GM23248 (cell line): ENCODE measurements at regions not wholly inside any gene's neighbourhood (a gene's known extent, or its start where the extent isn't known, plus 50 kb on each side); places are given as distances from the start of the nearest gene placed in this dataset.

ENCODE experiments used
- DNase-seq: peaks from one replicate; pipeline ENCODE4 v3.0.0-alpha.2; 2015
- H2AFZ ChIP-seq: fragments of 200-600 bp; sonication (generic); 2 replicates; pipeline ENCODE4 v1.6.1; 2016; ENCODE audit warnings: antibody characterized with exemption
- H3F3A ChIP-seq: fragments of 200-600 bp; sonication (generic); 2 replicates; pipeline ENCODE4 v1.6.1; 2016; ENCODE audit warnings: mild to moderate bottlenecking, antibody characterized with exemption, mixed run types; ENCODE audit not compliant: insufficient read depth
- H3K27ac ChIP-seq: fragments of 200-600 bp; sonication (generic); 2 replicates; pipeline ENCODE4 v1.5.1; 2016; ENCODE audit warnings: mild to moderate bottlenecking
- H3K27me3 ChIP-seq: fragments of 200-600 bp; sonication (generic); replicated peaks from 2 replicates; pipeline ENCODE4 v1.6.1; 2016; ENCODE audit warnings: mild to moderate bottlenecking; ENCODE audit not compliant: insufficient read depth
- H3K36me3 ChIP-seq: fragments of 200-600 bp; sonication (generic); 2 replicates; pipeline ENCODE4 v1.6.1; 2016; ENCODE audit warnings: low read depth, mild to moderate bottlenecking
- H3K4me1 ChIP-seq: fragments of 200-600 bp; sonication (generic); 2 replicates; pipeline ENCODE4 v1.6.1; 2016; ENCODE audit warnings: mild to moderate bottlenecking; ENCODE audit not compliant: insufficient read depth
- H3K4me2 ChIP-seq: fragments of 200-600 bp; sonication (generic); one replicate; pipeline ENCODE4 v1.6.1; 2016; ENCODE audit warnings: mild to moderate bottlenecking; ENCODE audit not compliant: unreplicated experiment
- H3K4me3 ChIP-seq: fragments of 200-600 bp; sonication (generic); 2 replicates; pipeline ENCODE4 v1.5.1; 2016; ENCODE audit warnings: mild to moderate bottlenecking
- H3K79me2 ChIP-seq: fragments of 200-600 bp; sonication (generic); 2 replicates; pipeline ENCODE4 v1.6.1; 2016; ENCODE audit warnings: mild to moderate bottlenecking; ENCODE audit not compliant: insufficient read depth
- H3K9ac ChIP-seq: fragments of 200-600 bp; sonication (generic); 2 replicates; pipeline ENCODE4 v1.6.1; 2016; ENCODE audit warnings: mild to moderate bottlenecking
- H3K9me2 ChIP-seq: fragments of 200-600 bp; sonication (generic); 2 replicates; pipeline ENCODE4 v1.6.1; 2016; ENCODE audit warnings: mixed run types, mild to moderate bottlenecking, moderate library complexity; ENCODE audit not compliant: insufficient read depth
- H3K9me3 ChIP-seq: fragments of 200-600 bp; sonication (generic); one replicate; pipeline ENCODE4 v1.6.1; 2017; ENCODE audit warnings: low read depth
- H4K20me1 ChIP-seq: fragments of 200-600 bp; sonication (generic); 2 replicates; pipeline ENCODE4 v1.6.0; 2016; ENCODE audit not compliant: insufficient read depth
- EZH2 ChIP-seq: fragments of 200-600 bp; sonication (generic); IDR thresholded peaks from 2 replicates; pipeline ENCODE4 v1.6.1; 2018; ENCODE audit warnings: antibody characterized with exemption, mild to moderate bottlenecking; ENCODE audit not compliant: insufficient read depth, poor library complexity, severe bottlenecking
- EZH2phosphoT487 ChIP-seq: fragments of 200-600 bp; sonication (generic); IDR thresholded peaks from 2 replicates; pipeline ENCODE4 v1.6.1; 2018; ENCODE audit warnings: antibody characterized with exemption, moderate library complexity, mild to moderate bottlenecking, low read depth; ENCODE audit not compliant: insufficient read depth
- WGBS, 2 experiments: methylation state at CpG; one replicate each; pipeline ENCODE4 v1.1.6; 2015 to 2017; ENCODE audit warnings: low lambda C conversion rate in 2 of 2, low coverage in 1 of 2; ENCODE audit errors: missing lambda C conversion rate in 2 of 2; 5-methylcytosine and 5-hydroxymethylcytosine counted together
- in situ Hi-C: fragments of 300-500 bp; cut with MboI; formaldehyde crosslinking; loops from 2 replicates; pipeline ENCODE4 v1.15.0; 2020

DNA sequence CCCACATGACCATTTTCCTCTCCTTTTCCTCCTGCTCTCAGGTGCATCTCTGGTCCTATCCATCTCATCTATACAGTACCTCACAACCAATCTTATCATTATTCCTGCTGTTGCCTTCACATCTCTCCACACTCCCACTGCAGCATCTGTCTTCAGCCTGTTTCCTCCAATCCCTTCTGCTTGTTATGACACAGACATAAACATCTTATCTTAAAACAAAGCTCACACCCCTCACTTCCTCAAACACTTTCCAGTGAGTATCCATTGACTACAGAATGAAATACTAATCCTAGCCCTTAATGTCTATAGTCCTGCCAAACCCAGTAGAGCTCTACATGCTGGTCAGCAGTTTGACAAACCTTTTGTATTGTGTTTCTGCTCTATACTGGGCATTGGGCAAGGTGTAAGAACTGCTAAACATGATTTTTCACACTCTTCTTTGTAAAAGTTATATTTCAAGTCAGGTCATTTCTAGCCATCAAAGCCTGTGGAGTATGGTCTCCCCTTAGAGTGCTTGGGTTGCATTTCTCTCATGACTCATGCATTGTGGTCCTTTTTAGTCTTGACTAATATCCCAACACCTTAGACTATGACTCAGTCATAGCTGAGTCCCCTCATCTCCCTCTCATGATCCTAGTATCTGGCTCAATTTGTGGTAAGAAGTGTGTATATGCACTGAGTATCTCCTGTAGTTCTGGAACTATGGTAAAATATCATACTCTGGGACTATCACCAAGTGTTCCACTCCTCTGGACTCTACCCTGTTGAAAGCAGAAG lies 187.0 kb downstream of the CYRIA start:
- Histone ChIP-seq H4K20me1 (no peaks in the 10 kb centered on the region), H3F3A (no peaks in the 10 kb centered on the region), H3K4me3 (no peak overlapping the region), H3K4me2 (no peak overlapping the region), H3K9me2 (no peaks in the 10 kb centered on the region), H3K79me2 (no peaks in the 10 kb centered on the region), H3K9me3 (no peaks in the 10 kb centered on the region), H3K4me1 (no peaks in the 10 kb centered on the region), H3K27me3 (no peaks in the 10 kb centered on the region), H2AFZ (no peak overlapping the region), H3K36me3 (no peaks in the 10 kb centered on the region), H3K27ac (no peak overlapping the region), H3K9ac (no peak overlapping the region)
- no peak for TF ChIP-seq EZH2
- no peak for TF ChIP-seq EZH2phosphoT487
- in situ Hi-C loops, result loop anchor here (25.0 kb wide), 1 partner anchor 841 kb away; no protein-coding TSS in a partner anchor
- no peak for DNase-seq

DNA sequence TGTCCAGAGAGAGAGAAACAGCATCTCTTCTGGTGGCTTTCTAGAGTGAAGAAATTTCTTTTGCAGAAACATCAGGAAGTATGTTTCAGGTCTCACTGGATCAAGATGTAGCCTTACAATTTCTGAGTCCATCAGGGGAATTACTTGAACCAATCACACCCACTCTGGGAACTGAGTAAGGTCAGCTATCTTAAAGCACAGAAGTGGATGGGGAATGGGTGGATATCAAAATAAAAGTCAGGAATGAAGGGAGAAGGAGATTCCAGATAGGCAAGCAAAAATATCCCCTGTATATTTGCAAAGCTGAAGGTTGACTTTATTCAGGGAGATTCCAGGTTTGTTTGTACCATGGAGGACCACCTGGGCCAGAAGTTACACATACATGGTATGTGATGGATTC lies 188.0 kb downstream of the CYRIA start:
- H3K9ac ChIP-seq, result no peak overlapping the region
- no peaks in the 10 kb centered on the region for H3K9me3 ChIP-seq
- H3K4me3 ChIP-seq, result no peak overlapping the region
- H2AFZ ChIP-seq, result no peak overlapping the region
- in situ Hi-C loops, result loop anchor here (25.0 kb wide), 1 partner anchor 840 kb away; no protein-coding TSS in a partner anchor
- H3K27me3 ChIP-seq, result no peaks in the 10 kb centered on the region
- H3F3A ChIP-seq, result no peaks in the 10 kb centered on the region
- no peak overlapping the region for H3K27ac ChIP-seq
- no peak overlapping the region for H3K4me2 ChIP-seq
- H3K79me2 ChIP-seq, result no peaks in the 10 kb centered on the region
- no peaks in the 10 kb centered on the region for H3K36me3 ChIP-seq
- H4K20me1 ChIP-seq, result no peaks in the 10 kb centered on the region
- TF ChIP-seq EZH2 (no peak), EZH2phosphoT487 (no peak)
- DNase-seq, result no peak
- H3K9me2 ChIP-seq, result no peaks in the 10 kb centered on the region
- H3K4me1 ChIP-seq, result no peaks in the 10 kb centered on the region

DNA sequence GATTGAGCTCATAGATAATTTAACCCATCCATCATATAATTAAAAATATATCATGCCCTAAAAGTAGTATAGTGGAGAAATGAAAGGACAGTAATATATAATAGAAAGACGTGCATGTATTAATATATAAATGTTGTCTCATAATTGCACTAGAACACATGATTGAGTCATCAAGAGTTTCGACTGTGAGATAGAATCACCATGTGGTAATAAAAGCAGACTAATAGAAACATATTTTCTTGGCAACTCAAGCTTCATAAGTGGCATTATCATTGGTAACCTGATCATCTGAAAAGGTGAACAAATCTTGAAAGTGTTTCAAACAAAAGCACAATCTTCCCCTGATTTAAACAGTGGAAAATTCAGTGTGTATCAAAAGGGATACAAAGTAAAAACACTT lies 188.8 kb downstream of the CYRIA start:
- no peaks in the 10 kb centered on the region for H3K9me2 ChIP-seq
- WGBS, 2 experiments, result 2 to 3% methylated on average over 2 of the region's 2 CpGs
- no peaks in the 10 kb centered on the region for H3K9me3 ChIP-seq
- H3K79me2 ChIP-seq, result no peaks in the 10 kb centered on the region
- H3K36me3 ChIP-seq, result no peaks in the 10 kb centered on the region
- H3K4me1 ChIP-seq, result no peaks in the 10 kb centered on the region
- no peak overlapping the region for H2AFZ ChIP-seq
- in situ Hi-C loops, result loop anchor here (25.0 kb wide), 1 partner anchor 840 kb away; no protein-coding TSS in a partner anchor
- no peak for DNase-seq
- no peaks in the 10 kb centered on the region for H3K27me3 ChIP-seq
- H3K9ac ChIP-seq, result no peak overlapping the region
- H3K27ac ChIP-seq, result no peak overlapping the region
- H3F3A ChIP-seq, result no peaks in the 10 kb centered on the region
- no peak overlapping the region for H3K4me2 ChIP-seq
- H3K4me3 ChIP-seq, result no peak overlapping the region
- H4K20me1 ChIP-seq, result no peaks in the 10 kb centered on the region
- TF ChIP-seq EZH2phosphoT487 (no peak), EZH2 (no peak)

DNA sequence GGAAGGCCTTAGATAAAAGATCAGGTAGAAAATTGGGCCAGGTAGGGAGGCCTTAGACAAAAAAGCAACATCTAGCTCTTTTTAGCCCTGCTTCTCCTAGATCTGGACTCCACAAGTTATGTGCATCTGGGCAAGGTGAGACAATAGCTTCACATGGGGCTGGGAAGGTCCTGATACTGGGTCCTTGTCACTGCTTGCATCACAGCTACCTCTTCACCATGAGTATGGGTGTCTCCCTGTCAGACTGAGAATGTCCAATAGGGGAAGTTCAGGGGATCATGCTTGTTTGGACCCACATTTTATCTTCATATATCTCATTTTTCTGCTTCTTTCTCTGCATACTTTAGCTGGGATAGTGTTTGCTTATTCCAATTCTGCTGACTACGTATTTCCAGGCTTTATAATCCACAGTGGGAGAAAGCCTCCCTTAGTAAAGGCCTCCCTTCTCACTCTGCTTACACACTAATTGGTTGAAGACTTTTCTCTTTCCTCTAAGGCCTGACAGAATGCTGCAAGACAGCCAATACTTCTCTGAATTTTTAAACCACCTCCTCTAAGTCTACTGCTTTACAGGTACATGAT lies 189.6 kb downstream of the CYRIA start:
- in situ Hi-C loops, result loop anchor here (25.0 kb wide), 1 partner anchor 839 kb away; no protein-coding TSS in a partner anchor
- H3K9me3 ChIP-seq, result no peaks in the 10 kb centered on the region
- H3K36me3 ChIP-seq, result no peaks in the 10 kb centered on the region
- TF ChIP-seq EZH2phosphoT487 (no peak), EZH2 (no peak)
- no peak overlapping the region for H3K4me2 ChIP-seq
- H2AFZ ChIP-seq, result no peak overlapping the region
- no peaks in the 10 kb centered on the region for H3K79me2 ChIP-seq
- no peaks in the 10 kb centered on the region for H3K9me2 ChIP-seq
- no peaks in the 10 kb centered on the region for H4K20me1 ChIP-seq
- H3F3A ChIP-seq, result no peaks in the 10 kb centered on the region
- no peak overlapping the region for H3K4me3 ChIP-seq
- H3K9ac ChIP-seq, result no peak overlapping the region
- DNase-seq, result no peak
- 0 to 10% methylated on average over 1 of the region's 1 CpG for WGBS, 2 experiments
- no peak overlapping the region for H3K27ac ChIP-seq
- no peaks in the 10 kb centered on the region for H3K27me3 ChIP-seq
- no peaks in the 10 kb centered on the region for H3K4me1 ChIP-seq

DNA sequence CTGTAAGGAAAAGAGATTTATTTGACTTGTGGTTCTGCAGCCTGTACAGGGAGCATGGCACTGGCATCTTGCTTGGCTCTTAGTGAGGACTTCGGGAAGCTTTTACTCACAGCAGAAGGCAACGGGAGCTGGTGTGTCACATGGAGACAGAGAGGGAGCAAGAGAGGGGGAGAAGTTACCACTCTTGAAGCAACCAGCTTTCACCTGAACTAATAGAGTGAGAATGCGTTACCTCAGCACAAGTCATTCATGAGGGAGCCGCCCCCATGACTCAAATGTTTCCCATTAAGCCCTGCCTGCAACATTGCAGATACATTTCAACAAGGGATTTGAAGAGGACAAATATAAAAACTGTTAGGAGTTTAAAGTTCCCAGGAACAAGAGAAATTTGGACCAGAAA lies 190.0 kb downstream of the CYRIA start:
- DNase-seq, result no peak
- H3K27me3 ChIP-seq, result no peaks in the 10 kb centered on the region

More for the DNA sequence above, 190.0 kb downstream of the CYRIA start:
- Histone ChIP-seq H3K4me3 (no peak overlapping the region), H2AFZ (no peak overlapping the region), H3K4me2 (no peak overlapping the region), H4K20me1 (no peaks in the 10 kb centered on the region), H3K79me2 (no peaks in the 10 kb centered on the region), H3K4me1 (no peaks in the 10 kb centered on the region), H3F3A (no peaks in the 10 kb centered on the region), H3K9me3 (no peaks in the 10 kb centered on the region), H3K36me3 (no peaks in the 10 kb centered on the region), H3K9me2 (no peaks in the 10 kb centered on the region), H3K9ac (no peak overlapping the region), H3K27ac (no peak overlapping the region)
- in situ Hi-C loops, result loop anchor here (25.0 kb wide), 1 partner anchor 838 kb away; no protein-coding TSS in a partner anchor
- TF ChIP-seq EZH2phosphoT487 (no peak), EZH2 (no peak)
- 20 to 33% methylated on average over 4 of the region's 4 CpGs for WGBS, 2 experiments
